ES-I3 (cell line): ENCODE measurements at regions not wholly inside any gene's neighbourhood (a gene's known extent, or its start where the extent isn't known, plus 50 kb on each side); places are given as distances from the start of the nearest gene placed in this dataset.
"Not testable (repeated sequence)": the region's sequence is repeated elsewhere in the genome, so short reads cannot be mapped to it uniquely, and the experiment has no call there.

Source experiments
- H3K36me3 ChIP-seq: 2 replicates; pipeline ENCODE4 v1.6.1; 2013; ENCODE audit warnings: mild to moderate bottlenecking, low read length, control low read depth, moderate library complexity; ENCODE audit not compliant: insufficient read depth
- H3K4me1 ChIP-seq: 2 replicates; pipeline ENCODE4 v1.6.1; 2013; ENCODE audit warnings: mild to moderate bottlenecking, control low read depth, low read length; ENCODE audit not compliant: insufficient read depth
- H3K9ac ChIP-seq: 2 replicates; pipeline ENCODE4 v1.6.1; 2013; ENCODE audit warnings: low read depth, mild to moderate bottlenecking, low read length, moderate library complexity
- H3K9me3 ChIP-seq: 2 replicates; pipeline ENCODE4 v1.6.1; 2013; ENCODE audit warnings: mild to moderate bottlenecking, low read length, moderate library complexity; ENCODE audit not compliant: control insufficient read depth, insufficient read depth

DNA sequence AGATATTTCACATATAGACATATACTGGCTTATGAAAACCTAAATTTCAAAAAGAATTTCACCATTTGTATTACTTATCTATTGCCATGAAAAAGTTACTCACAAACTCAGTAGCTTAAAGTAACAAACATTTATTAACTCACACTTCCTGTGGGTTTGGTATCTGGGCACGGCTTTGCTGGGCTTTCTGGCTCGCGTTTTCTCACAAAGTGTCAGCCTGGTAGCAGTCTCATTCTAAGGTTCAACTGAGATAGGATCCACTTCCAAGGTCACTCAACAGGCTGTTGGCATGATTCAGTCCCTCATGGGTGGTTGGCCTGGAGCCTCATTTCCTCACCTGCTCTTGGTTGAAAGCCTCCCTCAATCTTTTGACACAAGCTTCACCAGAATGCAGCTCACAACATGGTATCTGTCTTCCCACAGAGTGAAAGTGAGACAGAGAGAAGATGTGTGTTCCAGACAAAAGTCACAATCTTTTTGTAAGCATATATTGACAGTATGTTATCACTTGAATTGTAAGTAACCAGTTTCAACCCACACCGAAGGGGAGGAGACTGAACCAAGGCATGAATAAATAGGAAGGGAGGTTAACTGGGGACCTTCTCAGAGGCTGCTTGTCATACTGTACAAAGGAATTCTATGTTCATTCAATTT lies 1065.8 kb upstream of the SPRY2 start:
- Histone ChIP-seq H3K9ac (no peak overlapping the region), H3K36me3 (no peaks in the 10 kb centered on the region), H3K9me3 (no peaks in the 10 kb centered on the region), H3K4me1 (no peaks in the 10 kb centered on the region)

GRCh38 chr13:81406022-81406421 lies 1065.1 kb upstream of the SPRY2 start:
- H3K9ac ChIP-seq = no peak overlapping the region
- no peaks in the 10 kb centered on the region for H3K36me3 ChIP-seq
- H3K4me1 ChIP-seq = no peaks in the 10 kb centered on the region
- no peaks in the 10 kb centered on the region for H3K9me3 ChIP-seq

DNA sequence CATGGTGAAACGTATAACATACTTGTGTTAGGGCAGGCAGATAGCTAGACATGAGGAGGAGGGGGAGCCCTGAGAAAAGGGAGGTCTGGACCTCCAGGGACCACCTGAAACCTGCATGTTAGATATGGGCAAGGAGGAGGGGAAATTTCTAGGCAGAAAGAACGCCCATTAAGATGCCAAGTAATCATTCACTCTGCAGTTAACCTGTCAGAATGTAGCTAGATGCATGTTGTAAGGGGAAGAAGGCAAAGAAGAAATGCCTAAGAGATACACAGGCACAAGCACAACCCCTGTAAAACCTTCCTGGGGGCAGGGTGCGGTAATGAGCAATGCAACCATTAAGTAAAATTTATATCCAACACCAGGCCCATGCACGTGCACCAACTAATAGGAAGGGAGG lies 1055.3 kb upstream of the SPRY2 start:
- Histone ChIP-seq H3K4me1 (peaks cover 29% of the 10 kb centered on the region), H3K9ac (no peak overlapping the region), H3K9me3 (no peaks in the 10 kb centered on the region), H3K36me3 (no peaks in the 10 kb centered on the region)

DNA sequence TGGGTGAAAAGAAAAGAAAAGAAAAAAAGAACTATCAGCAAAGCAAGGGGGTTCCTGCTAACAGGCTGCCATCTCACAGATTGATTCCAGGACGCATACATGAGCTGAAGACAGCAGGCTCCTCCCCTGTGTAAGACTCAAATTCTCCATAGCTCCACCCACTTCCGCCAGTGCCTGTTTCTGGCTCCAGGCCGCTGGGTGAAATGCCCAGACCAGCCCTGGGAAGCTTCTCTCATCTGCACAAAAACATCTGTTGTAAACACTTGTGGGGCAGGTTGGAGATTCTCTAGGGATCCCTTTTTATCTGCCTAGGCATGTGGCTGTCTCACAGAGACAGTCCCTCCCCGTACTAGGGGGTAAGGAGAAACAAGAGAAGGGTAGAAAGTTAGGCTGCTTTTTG lies 1054.4 kb upstream of the SPRY2 start:
- H3K9ac ChIP-seq = no peak overlapping the region

GRCh38 chr13:81394640-81395039 lies 1053.7 kb upstream of the SPRY2 start:
- Histone ChIP-seq H3K4me1 (peaks cover 29% of the 10 kb centered on the region), H3K36me3 (no peaks in the 10 kb centered on the region), H3K9me3 (no peaks in the 10 kb centered on the region), H3K9ac (no peak overlapping the region)

More for the DNA sequence above, 1054.4 kb upstream of the SPRY2 start:
- peaks cover 29% of the 10 kb centered on the region for H3K4me1 ChIP-seq
- no peaks in the 10 kb centered on the region for H3K9me3 ChIP-seq
- H3K36me3 ChIP-seq = no peaks in the 10 kb centered on the region

DNA sequence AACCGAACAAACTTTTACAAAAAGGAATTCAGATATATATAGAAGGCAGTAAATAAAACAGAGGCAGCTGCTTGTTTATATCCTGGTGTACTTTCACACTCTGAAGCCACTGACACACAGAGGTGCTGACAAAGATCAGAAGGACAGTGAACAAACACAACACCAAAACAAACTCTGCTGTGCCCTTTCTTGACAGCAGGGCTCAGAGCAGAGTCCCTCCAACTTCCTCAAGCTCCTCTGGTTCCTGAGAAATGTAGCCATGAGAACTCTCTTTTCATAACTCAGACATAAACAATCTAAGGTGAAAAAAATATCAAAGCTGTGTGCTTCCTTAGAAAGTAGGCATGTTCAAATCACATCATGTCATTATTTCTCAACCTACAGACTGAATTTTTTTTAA lies 1052.8 kb upstream of the SPRY2 start:
- no peaks in the 10 kb centered on the region for H3K9me3 ChIP-seq
- H3K9ac ChIP-seq = no peak overlapping the region
- peaks cover 29% of the 10 kb centered on the region for H3K4me1 ChIP-seq
- H3K36me3 ChIP-seq = no peaks in the 10 kb centered on the region

GRCh38 chr13:81393110-81393509 lies 1052.2 kb upstream of the SPRY2 start:
- peaks cover 29% of the 10 kb centered on the region for H3K4me1 ChIP-seq
- no peak overlapping the region for H3K9ac ChIP-seq
- H3K36me3 ChIP-seq = no peaks in the 10 kb centered on the region
- no peaks in the 10 kb centered on the region for H3K9me3 ChIP-seq

GRCh38 chr13:81388400-81388799 lies 1047.5 kb upstream of the SPRY2 start:
- Histone ChIP-seq H3K9me3 (no peaks in the 10 kb centered on the region), H3K4me1 (peaks cover 5% of the 10 kb centered on the region; the same call in 1 of the 2 replicates), H3K36me3 (no peaks in the 10 kb centered on the region), H3K9ac (no peak overlapping the region)

DNA sequence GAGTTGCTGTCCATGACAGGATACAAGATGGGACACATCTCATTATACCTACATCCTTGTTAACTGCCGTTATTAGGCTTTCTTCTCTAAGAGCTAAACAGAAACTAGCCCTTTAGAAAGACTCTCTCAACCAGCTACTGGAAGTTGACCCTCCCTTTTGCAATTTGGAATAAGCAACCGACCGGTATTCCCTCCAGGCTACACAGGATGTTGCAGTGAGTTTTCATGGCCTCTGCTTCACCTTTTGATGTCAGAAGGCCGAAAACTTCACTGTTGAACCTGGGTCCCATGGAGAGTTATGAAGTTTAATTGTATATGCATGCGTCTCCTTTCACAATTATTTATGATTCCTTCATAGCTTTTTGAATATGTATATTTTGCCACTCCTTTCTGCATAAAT lies 1042.5 kb upstream of the SPRY2 start:
- no peak overlapping the region for H3K9ac ChIP-seq
- no peaks in the 10 kb centered on the region for H3K36me3 ChIP-seq
- H3K4me1 ChIP-seq = 0 out of 2 replicates have a peak, but pooled peaks cover 7% of the 10 kb centered on the region
- H3K9me3 ChIP-seq = no peaks in the 10 kb centered on the region

DNA sequence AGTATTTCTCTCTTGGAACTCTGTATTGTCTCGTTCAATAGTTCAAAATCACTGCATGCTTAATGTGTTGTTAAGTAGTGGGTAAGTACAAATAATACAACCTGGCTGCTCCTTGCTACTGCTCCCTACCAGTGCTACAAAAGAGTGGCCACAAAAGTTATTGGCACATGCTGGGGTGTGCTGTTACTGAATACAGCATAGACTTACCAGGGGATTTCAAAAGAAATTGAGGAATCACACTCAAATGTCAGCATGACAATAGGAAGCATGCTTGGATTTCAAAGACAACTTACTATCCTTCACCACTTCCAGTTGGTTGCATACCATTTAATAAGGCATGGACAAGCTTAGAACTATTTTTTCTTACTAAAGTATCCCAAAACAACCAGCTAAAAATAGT lies 1041.3 kb upstream of the SPRY2 start:
- no peaks in the 10 kb centered on the region for H3K9me3 ChIP-seq
- H3K9ac ChIP-seq = no peak overlapping the region
- H3K36me3 ChIP-seq = no peaks in the 10 kb centered on the region
- H3K4me1 ChIP-seq = 0 out of 2 replicates have a peak, but pooled peaks cover 7% of the 10 kb centered on the region

DNA sequence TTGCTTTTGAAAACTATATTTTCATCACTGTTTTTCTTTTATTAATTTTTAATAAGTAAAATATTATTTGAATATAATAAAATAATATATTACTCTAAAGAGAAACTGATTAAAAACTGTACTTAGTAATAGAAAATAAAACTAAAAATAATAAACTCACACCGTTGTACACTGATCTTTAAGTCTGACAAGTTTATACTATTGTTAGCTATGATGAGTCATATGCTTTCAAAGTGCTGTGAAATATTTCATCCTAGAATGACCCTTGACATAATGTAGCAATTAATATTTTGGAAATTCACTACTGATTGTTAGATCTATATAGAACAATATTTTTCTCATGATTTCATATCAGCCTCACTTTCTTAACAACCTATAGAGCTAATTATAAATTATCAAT lies 1040.6 kb upstream of the SPRY2 start:
- 0 out of 2 replicates have a peak, but pooled peaks cover 7% of the 10 kb centered on the region for H3K4me1 ChIP-seq
- no peaks in the 10 kb centered on the region for H3K9me3 ChIP-seq
- H3K9ac ChIP-seq = no peak overlapping the region
- no peaks in the 10 kb centered on the region for H3K36me3 ChIP-seq

- Histone ChIP-seq H3K9ac (no peak overlapping the region), H3K4me1 (0 out of 2 replicates have a peak, but pooled peaks cover 7% of the 10 kb centered on the region), H3K36me3 (no peaks in the 10 kb centered on the region), H3K9me3 (no peaks in the 10 kb centered on the region)
Observed at GRCh38 chr13:81379183-81379582, 1038.3 kb upstream of the SPRY2 start.

DNA sequence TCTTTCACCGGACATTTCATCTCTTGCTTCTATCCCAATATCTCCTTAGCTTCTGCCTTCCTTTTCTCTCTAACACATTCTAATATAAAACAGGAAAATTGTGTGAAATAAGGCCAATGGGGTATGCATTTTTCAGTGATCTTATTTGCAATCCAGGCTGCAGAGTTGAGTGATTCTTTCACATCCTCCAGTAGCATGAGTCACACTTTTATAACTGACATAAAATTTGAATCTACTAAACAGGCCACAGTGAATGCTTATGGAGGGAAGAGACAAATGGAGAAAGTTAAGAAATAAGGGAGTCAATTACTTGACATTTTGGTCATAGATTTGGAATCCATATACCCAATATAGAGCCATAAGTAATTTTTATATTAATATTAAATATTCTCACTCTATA lies 1037.0 kb upstream of the SPRY2 start:
- Histone ChIP-seq H3K9ac (no peak overlapping the region), H3K36me3 (no peaks in the 10 kb centered on the region), H3K4me1 (0 out of 2 replicates have a peak, but pooled peaks cover 7% of the 10 kb centered on the region), H3K9me3 (no peaks in the 10 kb centered on the region)

- H3K9me3 ChIP-seq = no peaks in the 10 kb centered on the region
- H3K9ac ChIP-seq = no peak overlapping the region
- no peaks in the 10 kb centered on the region for H3K4me1 ChIP-seq
- H3K36me3 ChIP-seq = no peaks in the 10 kb centered on the region
Observed at GRCh38 chr13:81375709-81376108, 1034.8 kb upstream of the SPRY2 start.

DNA sequence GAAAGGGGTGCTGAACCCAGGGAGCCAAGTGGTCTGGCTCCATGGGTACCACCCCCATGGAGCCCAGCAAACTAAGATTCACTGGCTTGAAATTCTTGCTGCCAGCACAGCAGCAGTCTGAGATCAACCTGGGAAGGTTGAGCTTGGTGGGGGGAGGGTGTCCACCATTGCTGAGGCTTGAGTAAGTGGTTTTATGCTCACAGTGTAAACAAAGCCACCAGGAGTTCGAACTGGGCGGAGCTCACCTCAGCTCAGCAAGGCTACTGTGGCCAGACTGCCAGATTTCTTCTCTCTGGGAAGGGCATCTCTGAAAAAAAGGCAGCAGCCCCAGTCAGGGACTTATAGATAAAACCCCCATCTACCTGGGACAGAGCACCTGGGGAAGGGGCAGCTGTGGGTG lies 1021.8 kb upstream of the SPRY2 start:
- not testable (repeated sequence) for H3K36me3 ChIP-seq, H3K9ac ChIP-seq, H3K4me1 ChIP-seq, H3K9me3 ChIP-seq
